ENCODE measurements at regions not wholly inside any gene's neighbourhood (a gene's known extent, or its start where the extent isn't known, plus 50 kb on each side); places are given as distances from the start of the nearest gene placed in this dataset.

DNA sequence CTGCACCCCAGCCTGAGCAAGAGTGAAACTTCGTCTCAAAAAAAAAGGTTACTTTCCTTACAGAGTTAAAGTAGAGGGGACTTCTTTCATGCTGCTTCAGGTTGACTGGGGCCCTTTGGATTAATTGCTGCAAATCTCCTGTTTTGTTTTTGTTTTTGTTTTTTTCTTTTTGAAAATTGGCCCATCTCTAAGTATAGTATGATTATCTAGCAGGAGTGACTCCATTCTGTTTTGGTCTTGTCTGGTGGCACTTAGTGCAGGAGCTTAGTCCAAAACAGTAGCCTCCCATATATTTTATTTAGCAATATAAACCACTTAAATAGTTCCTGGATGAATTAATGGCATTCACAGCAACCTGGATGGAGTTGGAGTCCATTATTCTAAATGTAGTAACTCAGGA, 113.0 kb downstream of the RPL22L1 start:
- no peaks in the 10 kb centered on the region for H3K36me3 ChIP-seq (ENCODE audit: control insufficient read depth, insufficient read depth, low read length)
- in situ Hi-C loops (cut with MboI) (no loop called here), intact Hi-C loops (cut with micrococcal nuclease) (no loop called here)
- FAIRE-seq: no peak
- no peak overlapping the region for H3K4me3 ChIP-seq
- H4K20me1 ChIP-seq (replicated peaks; ENCODE audit: control insufficient read depth, insufficient read depth, low read length): no peaks in the 10 kb centered on the region
- DNase-seq (ENCODE audit: extremely low read depth in 1 of 4, low spot score in 3 of 4): no peak
- ChIA-PET CTCF (ENCODE audit: low intra/inter-chr PET ratio) (no interaction called here), POLR2A (no interaction called here)
- ATAC-seq: no peak
- H3K9ac ChIP-seq (ENCODE audit: insufficient read depth in 1 of 2, low read depth in 2 of 2, low read length in 2 of 2): no peak overlapping the region
- H3K79me2 ChIP-seq (ENCODE audit: control insufficient read depth, insufficient read depth, low read length): no peaks in the 10 kb centered on the region
- H3K4me2 ChIP-seq (ENCODE audit: insufficient read depth, low read length): no peak overlapping the region
- peaks cover 4 to 13% of the 10 kb centered on the region in 2 experiments; a peak in 4 of 5 replicates for H3K4me1 ChIP-seq (replicated peaks in 1 of 2; ENCODE audit: control insufficient read depth in 2 of 2, insufficient read depth in 2 of 2, low read length in 2 of 2)
- no TSS peak for BruUV-seq (replicated peaks)
- H3K9me1 ChIP-seq (ENCODE audit: control insufficient read depth, insufficient read depth, low read length): no peaks in the 10 kb centered on the region
- no peak overlapping the region for H3K27ac ChIP-seq (ENCODE audit: extremely low read depth, low read depth, low read length)
- no peaks in the 10 kb centered on the region for H3K9me3 ChIP-seq (replicated peaks; ENCODE audit: control insufficient read depth, insufficient read depth, low read depth, low read length)
- no peaks in the 10 kb centered on the region for H3K27me3 ChIP-seq (ENCODE audit: control insufficient read depth in 2 of 2, insufficient read depth in 2 of 2, low read length in 2 of 2)
- H2AFZ ChIP-seq (ENCODE audit: low read depth, low read length): 0 out of 2 replicates have a peak overlapping the region, but pooled peaks have one; percentile 13
- 70% methylated on average over 1 of the region's 1 CpG for WGBS (ENCODE audit: insufficient coverage, low coverage, missing lambda C conversion rate)
- TF ChIP-seq TCF7 (IDR thresholded peaks at IDR 0.05; ENCODE audit: borderline replicate concordance): no peak
- no peak for TF ChIP-seq KDM4B (IDR thresholded peaks at IDR 0.05; ENCODE audit: borderline replicate concordance in 2 of 2, low read depth in 1 of 2)
- TF ChIP-seq JUNB (CRISPR knock-in tag; conservative IDR thresholded peaks at IDR 0.05): no peak
- peak; percentile 29; the same call in 1 of the 2 replicates for TF ChIP-seq SMAD4 (CRISPR knock-in tag; conservative IDR thresholded peaks at IDR 0.05)
- no peak for TF ChIP-seq ZFP30 (CRISPR knock-in tag; IDR thresholded peaks at IDR 0.05; ENCODE audit: borderline replicate concordance)
- TF ChIP-seq CCAR2 (IDR thresholded peaks at IDR 0.05; ENCODE audit: low read depth, low read length): no peak
- no peak for TF ChIP-seq TFE3 (CRISPR knock-in tag; IDR thresholded peaks at IDR 0.05)
- TF ChIP-seq BDP1 (IDR thresholded peaks at IDR 0.05; ENCODE audit: insufficient read depth, insufficient read length): no peak
- TF ChIP-seq CEBPG (CRISPR knock-in tag; IDR thresholded peaks at IDR 0.05): no peak
- no peak for TF ChIP-seq CEBPG (tag; conservative IDR thresholded peaks at IDR 0.05 in 1 of 2, IDR thresholded peaks at IDR 0.05 in 1 of 2)
- TF ChIP-seq FOXM1 (IDR thresholded peaks at IDR 0.05; ENCODE audit: low read depth): no peak
- TF ChIP-seq FOXM1 (CRISPR knock-in tag; IDR thresholded peaks at IDR 0.05; ENCODE audit: low read depth): no peak
- TF ChIP-seq ZNF311 (CRISPR knock-in tag; IDR thresholded peaks at IDR 0.05): no peak
- no peak for TF ChIP-seq KLF1 (tag; IDR thresholded peaks at IDR 0.05)
- no peak for TF ChIP-seq CEBPZ (IDR thresholded peaks at IDR 0.05; ENCODE audit: borderline replicate concordance, low read depth, low read length)
- no peak for TF ChIP-seq ILF3 (IDR thresholded peaks at IDR 0.05; ENCODE audit: borderline replicate concordance)
- TF ChIP-seq GATAD2B (IDR thresholded peaks at IDR 0.05; ENCODE audit: borderline replicate concordance): no peak
- TF ChIP-seq, protein P1, sequence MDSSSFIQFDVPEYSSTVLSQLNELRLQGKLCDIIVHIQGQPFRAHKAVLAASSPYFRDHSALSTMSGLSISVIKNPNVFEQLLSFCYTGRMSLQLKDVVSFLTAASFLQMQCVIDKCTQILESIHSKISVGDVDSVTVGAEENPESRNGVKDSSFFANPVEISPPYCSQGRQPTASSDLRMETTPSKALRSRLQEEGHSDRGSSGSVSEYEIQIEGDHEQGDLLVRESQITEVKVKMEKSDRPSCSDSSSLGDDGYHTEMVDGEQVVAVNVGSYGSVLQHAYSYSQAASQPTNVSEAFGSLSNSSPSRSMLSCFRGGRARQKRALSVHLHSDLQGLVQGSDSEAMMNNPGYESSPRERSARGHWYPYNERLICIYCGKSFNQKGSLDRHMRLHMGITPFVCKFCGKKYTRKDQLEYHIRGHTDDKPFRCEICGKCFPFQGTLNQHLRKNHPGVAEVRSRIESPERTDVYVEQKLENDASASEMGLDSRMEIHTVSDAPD (CRISPR knock-in tag; IDR thresholded peaks at IDR 0.05): no peak
- peak; percentile 64 for TF ChIP-seq DDX20 (tag; IDR thresholded peaks at IDR 0.05; ENCODE audit: low read depth)

Measured in K562 (cell line).